Activated CD4-positive, CD25-positive, alpha-beta regulatory T cell treated with anti-CD3 and anti-CD28 coated beads, Interleukin-2, amount 50 U/mL, for 16 hours (primary cell): ENCODE measurements at regions not wholly inside any gene's neighbourhood (a gene's known extent, or its start where the extent isn't known, plus 50 kb on each side); places are given as distances from the start of the nearest gene placed in this dataset.
"Not testable (repeated sequence)": the region's sequence is repeated elsewhere in the genome, so short reads cannot be mapped to it uniquely, and the experiment has no call there.

Experiments used
- DNase-seq: peaks from one replicate; pipeline ENCODE4 v3.0.0-alpha.2; 2020; ENCODE audit warnings: low read depth, low spot score

DNA sequence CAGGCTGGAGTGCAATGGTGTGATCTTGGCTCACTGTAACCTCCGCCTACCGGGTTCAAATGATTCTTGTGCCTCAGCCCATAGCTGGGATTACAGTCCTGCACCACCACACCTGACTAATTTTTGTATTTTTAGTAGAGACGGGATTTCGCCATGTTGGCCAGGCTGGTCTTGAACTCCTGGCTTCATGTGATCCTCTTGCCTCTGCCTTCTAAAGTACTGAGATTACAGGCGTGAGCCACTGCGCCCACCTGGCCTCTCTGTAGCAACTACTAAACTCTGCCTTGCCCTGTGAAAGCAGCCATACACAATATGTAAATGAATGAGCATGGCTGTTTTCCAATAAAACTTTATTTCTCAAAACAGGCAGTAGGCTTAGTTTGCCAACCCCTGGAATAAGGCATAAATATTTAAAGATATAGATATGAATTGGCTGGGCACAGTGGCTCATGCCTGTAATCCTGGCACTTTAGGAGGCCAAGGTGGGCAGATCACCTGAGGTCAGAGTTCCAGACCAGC, 127.9 kb upstream of the ZNF217 start:
- DNase-seq = not testable (repeated sequence)

DNA sequence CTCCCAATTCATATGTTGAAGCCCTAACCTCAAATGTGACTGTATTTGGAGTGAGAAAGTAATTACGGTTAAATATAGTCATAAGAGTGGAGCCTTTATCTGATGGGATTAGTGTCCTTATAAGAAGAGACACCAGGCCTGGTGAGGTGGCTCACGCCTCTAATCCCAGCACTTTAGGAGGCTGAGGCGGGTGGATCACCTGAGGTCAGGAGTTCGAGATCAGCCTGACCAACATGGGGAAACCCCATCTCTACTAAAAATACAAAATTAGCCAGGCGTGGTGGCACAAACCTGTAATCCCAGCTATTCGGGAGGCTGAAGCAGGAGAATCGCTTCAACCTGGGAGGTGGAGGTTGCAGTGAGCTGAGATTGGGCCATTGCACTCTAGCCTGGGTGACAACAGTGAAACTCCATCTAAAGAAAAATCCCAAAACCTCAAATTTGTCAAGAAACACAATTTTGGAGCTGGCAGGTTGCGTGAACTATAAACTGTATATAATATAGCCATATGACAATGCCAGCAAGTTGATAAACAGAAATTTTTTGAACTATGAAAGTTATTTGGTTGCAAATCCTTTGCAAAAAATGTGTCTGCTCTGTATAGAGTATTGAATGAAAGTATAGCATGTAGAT, 125.6 kb upstream of the ZNF217 start:
- DNase-seq = not testable (repeated sequence)

DNA sequence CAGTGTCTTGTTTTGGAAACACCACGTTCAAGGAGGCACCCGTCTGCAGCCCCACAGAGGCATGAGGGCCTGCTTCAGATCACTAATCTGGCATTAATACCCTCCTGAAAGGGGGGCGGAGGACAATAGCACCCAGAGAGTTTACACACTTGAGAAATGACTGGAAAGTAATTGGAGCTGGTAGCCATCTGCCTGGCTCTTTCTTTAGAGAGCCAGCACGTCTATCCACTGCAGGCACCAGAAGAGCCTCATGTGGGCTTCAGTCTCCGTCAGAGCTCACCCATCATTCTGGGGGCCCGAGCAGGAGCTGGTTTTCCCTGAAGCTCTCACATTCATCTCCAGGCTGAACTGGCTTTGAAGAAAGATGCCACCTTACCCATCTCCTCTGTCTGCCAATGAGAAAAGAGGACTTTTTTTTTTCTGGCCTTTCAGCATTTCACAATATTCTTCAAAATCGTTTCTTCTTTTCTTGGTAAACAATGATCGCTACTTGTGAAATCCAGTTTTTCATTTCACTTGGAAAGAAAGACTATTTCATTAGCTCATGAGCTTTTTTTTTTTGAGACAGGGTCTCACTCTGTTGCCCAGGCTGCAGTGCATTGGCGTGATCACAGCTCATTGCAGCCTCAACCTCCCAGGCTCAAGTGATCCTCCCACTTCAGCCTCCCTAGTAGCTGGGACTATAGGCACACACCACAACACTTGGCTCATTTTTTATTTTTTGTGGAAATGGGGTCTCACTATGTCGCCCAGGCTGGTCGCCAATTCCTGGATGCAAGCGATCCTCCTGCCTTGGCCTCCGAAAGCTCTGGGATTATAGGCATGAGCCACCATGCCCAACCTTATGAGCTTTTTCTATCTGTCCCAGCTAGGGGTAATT, 124.7 kb upstream of the ZNF217 start:
- no peak for DNase-seq

DNA sequence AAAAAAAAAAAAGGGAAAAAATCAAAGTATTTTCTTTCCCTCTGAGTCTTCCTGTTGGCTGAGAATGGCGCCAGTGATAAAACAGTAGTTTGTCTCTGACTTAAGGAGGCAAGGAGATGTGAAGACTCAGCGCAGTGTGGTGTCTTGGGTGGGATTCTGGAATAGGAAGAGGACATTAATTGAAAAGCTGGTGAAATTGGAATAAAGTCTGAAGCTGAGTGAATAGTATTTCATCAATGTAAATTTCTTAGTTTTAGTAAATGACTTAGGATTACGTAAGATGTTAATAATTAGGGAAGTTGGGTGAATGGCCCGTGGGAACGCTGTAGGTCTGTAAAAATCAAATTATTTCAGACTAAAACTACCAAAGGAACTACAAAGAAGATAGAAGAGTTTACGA, 122.8 kb upstream of the ZNF217 start:
- no peak for DNase-seq

DNA sequence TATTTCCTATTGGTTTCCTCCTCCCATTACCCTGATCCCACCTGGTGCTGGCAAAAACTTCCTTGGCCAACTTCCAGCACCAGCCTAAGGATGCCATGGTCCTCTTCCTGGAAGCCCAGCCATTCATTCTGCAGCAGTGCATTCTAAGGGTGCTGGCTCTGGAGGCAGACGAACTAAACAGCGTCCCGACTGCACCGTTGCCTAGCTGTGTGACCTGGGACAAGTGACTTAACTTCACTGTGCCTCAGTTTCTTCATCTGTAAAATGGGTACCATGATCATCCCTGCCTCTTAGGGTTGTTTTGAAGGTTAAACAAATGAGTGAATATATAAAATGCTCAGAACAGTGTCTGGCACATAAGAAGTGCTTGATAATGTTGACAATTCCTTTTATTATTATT, 120.9 kb upstream of the ZNF217 start:
- DNase-seq = no peak

DNA sequence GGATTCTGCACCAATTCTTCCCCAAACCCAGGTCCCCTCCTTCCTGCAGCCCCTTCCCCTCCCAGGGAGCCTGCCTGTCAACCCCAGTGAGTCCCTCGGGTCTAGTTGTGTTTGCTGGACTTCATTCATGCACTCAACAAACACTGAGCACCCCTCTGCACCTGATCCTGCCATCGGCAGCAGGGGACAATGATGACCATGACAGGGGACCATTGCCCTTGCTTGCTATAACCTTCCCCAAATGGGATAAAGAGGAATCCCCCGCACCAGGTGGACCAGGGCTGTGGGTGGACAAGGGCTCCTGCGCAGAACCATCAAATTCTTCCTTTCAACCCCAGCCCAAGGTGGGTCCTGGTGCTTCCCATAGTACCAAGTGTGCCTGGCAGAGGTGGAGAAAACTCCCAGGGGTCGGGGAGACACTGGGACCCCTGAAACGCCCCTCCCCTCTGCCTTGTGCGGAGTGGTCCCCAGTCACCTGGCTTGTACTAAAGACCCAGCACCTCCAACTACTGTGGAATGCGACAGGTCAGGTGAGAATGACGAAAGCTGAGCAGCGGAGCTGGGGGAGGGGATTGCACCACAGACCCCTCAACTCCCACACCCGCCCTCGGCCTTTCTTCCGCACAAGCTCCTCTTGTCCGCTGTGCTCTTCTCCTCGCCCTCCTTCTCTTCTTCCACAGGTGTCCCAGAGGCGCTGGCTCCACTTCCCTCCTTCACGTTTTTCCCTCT, 119.9 kb upstream of the ZNF217 start:
- no peak for DNase-seq

DNA sequence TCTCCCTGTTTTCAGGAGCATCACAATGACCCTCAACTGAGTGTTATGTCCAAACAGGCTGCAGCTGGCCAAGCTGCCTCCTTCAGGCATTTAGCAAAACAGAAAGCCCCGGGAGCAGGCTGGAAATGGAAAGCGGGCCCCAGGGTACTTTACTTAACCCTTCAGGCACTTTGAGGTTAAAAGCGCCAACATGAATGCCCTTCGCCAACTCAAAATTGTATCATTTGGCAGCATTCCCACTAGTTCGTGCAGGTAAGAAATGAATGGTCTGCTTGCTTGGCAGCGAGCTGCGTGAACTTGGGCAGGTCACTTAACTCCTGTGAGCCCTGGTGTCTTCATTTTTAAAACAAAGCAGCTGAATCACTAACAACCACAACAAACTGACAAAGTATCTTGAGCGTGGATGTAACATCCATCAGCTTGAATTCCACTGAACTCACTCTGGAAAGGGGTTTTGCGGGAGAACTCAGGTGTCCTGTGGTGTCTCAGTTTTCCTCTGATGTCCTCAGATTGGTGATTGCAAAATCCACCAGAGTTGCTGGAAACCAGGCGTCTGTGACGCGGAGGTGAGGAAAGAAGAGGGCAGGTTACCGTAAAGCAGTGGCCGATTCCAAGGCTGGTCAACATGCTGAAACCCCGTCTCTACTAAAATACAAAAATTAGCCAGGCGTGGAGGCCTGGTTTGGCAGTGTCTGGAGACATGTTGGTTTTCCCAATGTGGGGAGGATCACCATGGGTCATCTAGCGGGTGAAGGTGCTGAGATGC, 118.8 kb upstream of the ZNF217 start:
- DNase-seq = no peak

DNA sequence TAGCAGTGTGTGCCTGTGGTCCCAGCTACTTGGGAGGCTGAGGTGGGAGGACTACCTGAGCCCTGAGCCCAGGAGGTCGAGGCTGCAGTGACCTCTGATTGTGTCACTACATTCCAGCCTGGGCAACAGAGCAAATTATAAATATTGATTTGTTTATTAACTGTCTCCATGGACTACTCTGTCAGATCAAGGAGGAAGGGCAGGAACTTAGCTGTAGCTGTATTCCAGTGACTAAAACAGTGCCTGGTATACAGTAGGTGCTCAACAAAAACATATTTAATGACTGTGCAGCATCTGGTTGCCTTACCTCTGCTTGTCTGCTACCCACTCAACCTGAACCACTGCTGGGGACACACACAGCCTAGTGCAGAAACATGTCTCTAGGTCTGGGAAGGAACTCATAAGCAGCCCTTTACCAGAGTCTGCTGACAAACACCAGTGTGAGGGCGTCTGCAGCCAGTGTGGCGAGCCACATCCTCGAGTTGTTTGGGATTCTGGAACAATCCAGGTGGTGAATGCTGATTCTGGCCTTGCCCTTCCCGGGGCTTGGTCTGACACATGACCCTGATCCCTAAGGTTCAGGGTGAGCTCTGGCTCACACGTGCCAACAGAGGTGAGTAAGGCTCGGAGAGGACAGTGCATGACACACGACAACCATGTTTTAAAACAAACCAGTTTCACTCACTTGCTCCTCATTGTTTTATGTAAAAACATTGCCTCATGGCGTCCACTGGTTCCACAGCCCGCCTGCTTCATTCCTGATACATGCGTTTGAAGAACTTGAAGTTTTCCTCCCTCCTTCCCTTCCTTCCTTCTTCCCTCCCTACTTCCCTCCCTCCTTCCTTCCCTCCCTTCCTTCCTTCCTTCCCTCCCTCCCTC, 117.9 kb upstream of the ZNF217 start:
- DNase-seq = no peak

DNA sequence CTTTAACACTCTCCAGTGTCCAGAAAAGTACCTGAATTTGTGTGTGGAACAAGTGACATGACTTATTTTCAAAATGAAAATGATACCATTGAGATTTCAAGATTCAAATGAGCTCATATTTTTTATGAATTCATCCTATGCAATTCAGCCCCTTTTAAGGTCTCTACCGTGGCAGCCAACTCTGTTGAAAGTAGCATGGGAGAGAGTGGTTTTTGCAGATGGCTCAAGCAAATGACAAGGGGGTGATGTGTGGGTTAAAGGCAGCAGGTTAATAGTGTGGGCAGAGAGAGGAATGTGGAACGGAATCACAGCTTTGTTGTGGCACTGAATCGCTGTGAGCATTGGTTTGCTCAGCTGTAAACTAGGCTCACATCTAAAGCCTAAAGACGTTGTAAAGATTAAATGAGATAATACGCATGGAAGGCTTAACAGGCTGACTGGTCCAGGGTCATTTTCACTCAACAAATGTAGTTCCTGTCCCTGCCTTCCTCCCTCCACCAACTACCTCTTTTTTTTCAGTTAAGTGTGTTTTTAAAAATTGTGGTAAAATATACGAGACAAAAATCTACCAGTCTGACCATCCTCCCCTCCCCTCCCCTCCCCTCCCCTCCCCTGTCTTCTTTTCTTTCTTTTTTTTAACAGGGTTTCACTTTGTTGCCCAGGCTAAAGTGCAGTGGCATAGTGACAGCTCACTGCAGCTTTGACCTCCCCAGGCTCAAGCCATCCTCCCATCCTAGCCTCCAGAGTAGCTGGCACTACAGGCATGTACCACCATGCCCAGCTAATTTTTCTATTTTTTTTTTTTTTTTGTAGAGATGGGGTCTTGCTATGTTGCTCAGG, 114.7 kb upstream of the ZNF217 start:
- DNase-seq = no peak

DNA sequence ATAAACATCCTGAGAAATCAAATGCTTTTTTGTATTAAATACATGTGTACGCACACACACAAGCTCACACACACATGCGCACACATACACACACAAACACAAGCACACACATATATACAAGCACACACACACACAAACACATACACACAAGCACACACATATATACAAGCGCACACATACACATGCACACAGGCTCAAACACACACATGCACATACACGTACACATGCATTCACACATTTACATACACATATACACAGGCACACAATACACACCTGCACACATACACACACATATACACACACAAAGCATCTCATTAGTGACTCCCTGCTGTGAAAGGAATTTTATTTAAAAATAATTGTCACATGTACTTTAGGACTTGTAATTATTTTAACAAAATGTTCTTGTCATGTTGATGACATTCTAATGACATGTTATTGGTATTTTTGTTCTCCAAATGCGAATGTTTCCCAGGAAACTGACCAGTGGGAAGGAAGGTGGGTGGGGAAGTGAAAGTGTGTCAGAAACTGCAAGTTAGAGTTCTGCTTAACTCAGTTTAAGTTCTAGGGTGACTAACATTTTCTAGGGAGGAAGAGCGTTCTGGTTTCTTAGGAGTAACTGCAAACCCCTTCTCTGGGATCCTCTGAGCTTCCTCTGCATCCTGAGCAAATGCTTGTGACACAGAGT, 113.9 kb upstream of the ZNF217 start:
- no peak for DNase-seq

DNA sequence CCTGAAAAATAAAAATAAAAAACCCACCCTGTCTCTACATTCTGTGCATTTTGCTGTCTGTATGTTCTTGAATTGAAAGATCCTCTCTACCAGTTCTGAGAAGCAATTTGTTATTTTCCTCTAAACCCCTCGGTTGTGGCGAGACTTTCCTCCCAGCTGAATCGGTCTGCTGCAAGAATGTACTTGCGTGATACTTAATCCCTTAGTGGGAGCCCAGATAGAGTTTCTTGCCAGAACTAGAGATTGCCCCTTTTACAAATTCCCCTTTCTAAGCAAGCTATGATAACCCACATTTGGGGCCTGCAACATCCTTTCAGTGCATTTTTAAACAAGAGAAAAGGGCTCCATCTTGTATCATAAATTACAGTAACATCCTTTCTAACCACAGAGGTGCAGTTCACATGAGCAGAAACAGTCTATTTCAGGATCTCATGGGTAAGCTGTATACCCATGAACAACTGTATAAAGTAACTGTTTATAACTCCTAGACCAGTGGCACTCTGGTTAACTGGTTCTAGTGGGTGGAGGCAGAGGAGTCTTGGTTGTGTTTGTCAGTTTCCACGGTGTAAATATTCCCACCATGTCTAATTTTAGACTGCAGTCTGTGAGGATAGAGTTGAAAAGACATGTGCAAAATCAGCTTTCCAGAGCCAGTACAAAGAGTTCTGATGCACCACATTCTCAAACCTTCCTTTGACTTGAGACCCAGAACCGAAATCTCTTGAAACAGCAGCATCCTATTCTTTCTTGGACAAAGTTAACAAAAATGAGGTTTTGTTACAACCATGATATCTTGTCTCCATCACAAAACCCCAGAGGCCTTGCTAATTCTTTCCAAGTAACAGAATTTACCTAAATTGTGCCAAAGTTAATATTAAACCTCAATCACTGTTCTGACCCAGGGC, 113.1 kb upstream of the ZNF217 start:
- DNase-seq = no peak

DNA sequence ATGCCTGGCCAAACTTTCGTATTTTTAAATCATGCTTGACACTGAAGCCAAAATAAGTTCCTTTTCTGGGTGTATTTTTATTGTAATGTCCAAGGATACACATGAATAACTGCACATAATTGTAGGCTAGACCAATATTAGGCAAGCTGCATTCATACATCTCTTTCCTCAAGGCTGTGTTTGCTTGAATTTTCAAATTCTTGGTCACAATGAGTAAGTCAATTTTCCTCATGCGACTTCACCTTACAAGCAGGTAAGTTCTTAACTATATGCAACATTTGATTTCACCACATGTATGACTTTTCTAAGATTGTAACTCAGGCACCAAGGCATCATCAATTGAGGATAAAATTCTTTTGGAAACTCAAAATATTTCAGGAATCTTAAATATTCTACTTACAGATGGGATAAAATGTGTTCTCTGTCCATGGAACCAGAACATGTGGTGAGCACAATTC, 112.4 kb upstream of the ZNF217 start:
- no peak for DNase-seq

DNA sequence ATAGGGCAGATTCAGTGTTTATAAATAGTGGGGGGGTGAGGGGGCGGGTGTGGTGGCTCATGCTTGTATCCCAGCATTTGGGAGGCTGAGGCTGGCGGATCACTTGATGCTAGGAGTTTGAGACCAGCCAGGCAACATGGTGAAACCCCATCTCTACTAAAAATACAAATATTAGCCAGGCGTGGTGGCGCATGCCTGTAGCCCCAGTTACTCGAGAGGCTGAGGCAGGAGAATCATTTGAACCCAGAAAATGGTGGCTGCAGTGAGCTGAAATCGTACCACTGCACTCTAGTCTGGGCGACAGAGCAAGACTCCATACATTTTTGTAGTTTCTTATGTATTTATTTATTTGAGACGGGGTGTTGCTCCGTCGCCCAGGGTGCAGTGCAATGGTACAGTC, 109.0 kb upstream of the ZNF217 start:
- DNase-seq = no peak

DNA sequence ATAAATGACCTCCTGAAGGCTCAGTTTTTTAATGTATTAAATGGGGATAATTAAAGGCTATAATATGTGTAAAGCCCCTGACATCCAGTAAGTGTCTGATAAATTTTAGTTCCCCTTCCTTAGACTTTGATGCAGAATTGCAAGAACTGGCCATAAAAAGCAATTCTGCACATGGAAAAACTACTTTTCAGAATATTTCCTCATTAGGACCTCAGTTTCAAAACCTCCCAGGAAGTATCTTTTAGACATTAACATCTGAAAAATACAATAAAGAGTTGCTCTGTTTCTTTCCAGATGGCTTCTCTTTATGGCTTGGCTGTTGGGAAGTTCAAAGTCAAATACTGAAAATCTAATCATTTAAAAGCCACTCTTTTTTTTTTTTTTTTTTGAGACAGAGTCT, 106.3 kb upstream of the ZNF217 start:
- DNase-seq = no peak

DNA sequence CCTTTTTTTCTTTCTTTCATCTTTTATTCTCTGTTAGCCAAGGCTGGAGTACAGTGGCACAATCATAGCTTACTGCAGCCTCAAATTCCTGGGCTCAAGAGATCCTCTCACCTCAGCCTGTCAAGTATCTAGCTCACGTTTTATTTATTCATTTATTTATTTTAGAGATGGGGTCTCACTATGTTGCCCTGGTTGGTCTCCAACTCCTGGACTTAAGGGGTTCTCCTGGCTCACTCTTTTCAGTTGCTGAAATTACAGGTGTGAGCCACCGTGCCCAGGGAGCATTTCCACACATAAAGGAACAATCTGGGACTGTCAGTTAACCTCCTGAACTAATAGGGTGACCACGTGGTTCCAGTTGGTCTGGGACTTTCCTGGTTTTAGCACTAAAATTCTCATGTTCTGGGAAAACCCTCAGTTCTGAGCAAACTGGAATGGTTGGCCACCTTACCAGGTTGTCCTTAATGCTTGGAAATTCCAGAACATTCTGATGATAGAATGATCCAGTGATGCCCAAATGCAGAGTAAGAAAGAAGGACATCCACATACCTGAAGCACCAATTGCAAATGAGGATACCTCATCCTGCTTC, 105.5 kb upstream of the ZNF217 start:
- no peak for DNase-seq

DNA sequence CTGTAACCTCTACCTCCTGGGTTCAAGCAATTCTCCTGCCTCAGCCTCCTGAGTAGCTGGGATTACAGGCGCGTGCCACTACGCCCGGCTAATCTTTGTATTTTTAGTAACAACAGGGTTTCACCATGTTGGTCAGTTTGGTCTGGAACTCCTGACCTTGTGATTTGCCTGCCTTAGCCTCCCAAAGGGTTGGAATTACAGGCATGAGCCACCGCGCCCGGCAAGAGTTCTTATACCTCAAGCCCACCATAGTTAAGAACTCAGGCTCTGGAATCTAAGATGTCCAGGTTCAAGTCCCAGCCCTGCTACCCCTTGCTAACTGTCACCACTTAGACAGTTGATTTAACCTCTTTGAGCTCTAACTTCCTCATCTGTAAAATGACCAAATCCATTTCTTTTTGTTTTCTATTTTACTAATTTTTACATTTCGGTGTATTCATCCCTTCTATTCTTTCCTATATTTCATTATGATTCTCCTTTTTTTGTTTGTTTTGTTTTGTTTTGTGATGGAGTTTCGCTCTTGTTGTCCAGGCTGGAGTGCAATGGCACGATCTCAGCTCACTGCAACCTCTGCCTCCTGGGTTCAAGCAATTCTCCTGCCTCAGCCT, 104.8 kb upstream of the ZNF217 start:
- DNase-seq = no peak
